ENCODE measurements at regions not wholly inside any gene's neighbourhood (a gene's known extent, or its start where the extent isn't known, plus 50 kb on each side); places are given as distances from the start of the nearest gene placed in this dataset.

DNA sequence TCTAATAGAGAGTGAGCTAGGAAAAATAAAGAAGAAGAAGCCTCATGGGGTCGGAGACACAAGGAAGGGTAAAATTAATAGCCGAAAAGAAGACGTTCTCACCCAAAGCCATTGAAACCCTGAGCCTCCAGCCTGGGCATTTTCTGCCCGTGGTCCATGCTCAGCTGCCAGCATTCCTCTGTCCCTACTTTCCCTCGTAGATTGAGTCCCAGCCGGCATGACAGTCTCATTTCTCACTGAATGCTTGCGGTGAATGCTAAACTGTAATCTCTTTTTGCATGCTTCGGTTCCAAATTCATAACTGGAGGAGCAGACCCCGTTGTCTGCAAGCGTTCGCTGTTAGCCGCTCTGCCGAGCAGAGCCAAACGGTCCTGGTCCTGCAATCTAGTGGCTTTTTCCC, 54.0 kb upstream of the COX10 start:
- CTCF ChIA-PET: no interaction called here
- POLR2A ChIA-PET: no interaction called here
- no peak for TF ChIP-seq TARDBP (IDR thresholded peaks at IDR 0.05)
- no peak for DNase-seq (ENCODE audit: extremely low spot score)

DNA sequence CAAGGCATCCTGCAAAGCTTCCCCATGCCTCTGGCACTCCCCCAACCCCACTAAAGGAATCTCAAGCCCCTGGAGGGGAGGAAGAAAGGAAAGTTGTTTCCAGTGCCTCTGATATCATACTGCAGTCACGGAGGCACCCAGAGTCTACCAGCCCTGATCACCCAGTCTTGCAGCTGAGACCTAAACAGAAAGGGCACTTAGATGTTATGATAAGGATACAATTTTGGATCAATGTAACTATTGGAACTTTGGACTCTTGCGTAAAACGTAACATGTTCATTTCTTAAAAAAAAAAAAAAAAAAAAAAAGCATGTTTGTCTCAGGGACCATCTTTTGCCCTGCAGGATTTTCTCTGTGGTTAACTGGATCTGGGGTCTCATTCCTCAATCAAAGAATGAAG, 52.4 kb upstream of the COX10 start:
- ChIA-PET POLR2A (no interaction called here), CTCF (no interaction called here)
- DNase-seq (ENCODE audit: extremely low spot score): no peak
- TF ChIP-seq SP1 (IDR thresholded peaks at IDR 0.05) (no peak), FOXK2 (IDR thresholded peaks at IDR 0.05) (no peak)

DNA sequence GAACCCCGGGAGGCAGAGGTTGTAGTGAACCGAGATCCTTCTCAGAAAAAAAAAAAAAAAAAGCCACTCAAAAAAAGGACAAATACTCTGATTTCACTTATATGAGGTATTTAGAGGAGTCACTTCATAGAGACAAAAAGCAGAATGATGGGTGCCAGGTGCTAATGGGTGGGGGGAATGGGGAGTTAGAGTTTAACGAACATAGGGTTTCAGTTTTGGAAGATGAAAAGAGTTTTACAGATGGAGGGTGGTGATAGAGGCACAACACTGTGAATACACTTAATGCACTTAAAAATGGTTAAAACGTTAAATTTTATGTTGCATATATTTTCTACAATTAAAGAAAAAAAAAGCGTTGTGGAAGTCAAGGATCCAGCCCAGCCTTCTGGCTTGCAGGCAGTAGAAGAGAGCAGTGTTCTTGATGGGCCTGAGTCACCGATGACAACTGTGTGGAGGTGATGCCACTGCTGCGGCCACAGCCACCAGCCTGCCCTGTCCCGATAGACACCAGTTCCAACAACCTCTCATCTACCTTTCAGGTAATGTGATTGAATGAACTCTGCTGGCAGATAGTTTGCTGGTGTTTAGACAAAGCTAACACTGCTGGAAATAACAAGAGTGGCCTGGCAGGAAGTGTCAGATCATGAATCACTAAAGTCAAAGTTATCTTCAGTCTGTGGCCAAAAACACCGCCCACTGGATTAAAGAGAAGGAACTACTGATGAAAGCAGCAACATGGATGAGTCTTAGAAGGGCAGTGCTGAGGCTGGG, 49.9 kb upstream of the COX10 start:
- TF ChIP-seq BHLHE40 (IDR thresholded peaks at IDR 0.05; ENCODE audit: borderline replicate concordance) (no peak), SP1 (IDR thresholded peaks at IDR 0.05) (no peak), SUZ12 (IDR thresholded peaks at IDR 0.05) (no peak), LEF1 (IDR thresholded peaks at IDR 0.05; ENCODE audit: borderline replicate concordance) (no peak), NFRKB (IDR thresholded peaks at IDR 0.05) (no peak), FOXA1 (IDR thresholded peaks at IDR 0.05) (no peak), L3MBTL2 (conservative IDR thresholded peaks at IDR 0.05) (no peak), FOXM1 (IDR thresholded peaks at IDR 0.05; ENCODE audit: borderline replicate concordance) (no peak), ARNT (IDR thresholded peaks at IDR 0.05) (no peak), HDGF (IDR thresholded peaks at IDR 0.05; ENCODE audit: borderline replicate concordance) (no peak), CTBP1 (IDR thresholded peaks at IDR 0.05; ENCODE audit: borderline replicate concordance) (no peak), FOXK2 (IDR thresholded peaks at IDR 0.05) (no peak), ELF4 (IDR thresholded peaks at IDR 0.05) (no peak)
- TF ChIP-seq, protein P1, sequence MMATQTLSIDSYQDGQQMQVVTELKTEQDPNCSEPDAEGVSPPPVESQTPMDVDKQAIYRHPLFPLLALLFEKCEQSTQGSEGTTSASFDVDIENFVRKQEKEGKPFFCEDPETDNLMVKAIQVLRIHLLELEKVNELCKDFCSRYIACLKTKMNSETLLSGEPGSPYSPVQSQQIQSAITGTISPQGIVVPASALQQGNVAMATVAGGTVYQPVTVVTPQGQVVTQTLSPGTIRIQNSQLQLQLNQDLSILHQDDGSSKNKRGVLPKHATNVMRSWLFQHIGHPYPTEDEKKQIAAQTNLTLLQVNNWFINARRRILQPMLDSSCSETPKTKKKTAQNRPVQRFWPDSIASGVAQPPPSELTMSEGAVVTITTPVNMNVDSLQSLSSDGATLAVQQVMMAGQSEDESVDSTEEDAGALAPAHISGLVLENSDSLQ (IDR thresholded peaks at IDR 0.05): no peak
- POLR2A ChIA-PET: no interaction called here
- CTCF ChIA-PET: no interaction called here
- DNase-seq (ENCODE audit: extremely low spot score): no peak
